GM18870 (cell line): ENCODE measurements at regions not wholly inside any gene's neighbourhood (a gene's known extent, or its start where the extent isn't known, plus 50 kb on each side); places are given as distances from the start of the nearest gene placed in this dataset.
"Not testable (repeated sequence)": the region's sequence is repeated elsewhere in the genome, so short reads cannot be mapped to it uniquely, and the experiment has no call there.

ENCODE experiments used
- ATAC-seq: cut with Tn5 transposase; IDR thresholded peaks from one replicate; pipeline ENCODE4 v1.9.1; 2021; ENCODE audit warnings: moderate library complexity; ENCODE audit not compliant: unreplicated experiment

GRCh38 chr12:25682421-25682820 lies 129.3 kb upstream of the LMNTD1 start:
- no peak for ATAC-seq

GRCh38 chr12:25684070-25684469 lies 131.0 kb upstream of the LMNTD1 start:
- no peak for ATAC-seq

- no peak for ATAC-seq
Measured at GRCh38 chr12:25686351-25686750, 133.3 kb upstream of the LMNTD1 start.

DNA sequence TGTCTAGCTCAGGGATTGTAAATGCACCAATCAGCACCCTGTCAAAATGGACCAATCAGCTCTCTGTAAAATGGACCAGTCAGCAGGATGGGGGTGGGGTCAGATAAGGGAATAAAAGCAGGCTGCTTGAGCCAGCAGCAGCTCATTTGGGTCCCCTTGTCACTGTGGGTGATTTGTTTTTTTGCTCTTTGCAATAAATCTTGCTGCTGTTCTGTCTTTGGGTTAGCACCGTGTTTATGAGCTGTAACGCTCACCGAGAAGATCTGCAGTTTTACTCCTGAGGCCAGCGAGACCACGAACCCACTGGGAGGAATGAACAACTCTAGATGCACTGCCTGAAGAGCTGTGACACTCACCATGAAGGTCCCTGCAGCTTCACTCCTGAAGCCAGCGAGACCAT lies 134.1 kb upstream of the LMNTD1 start:
- ATAC-seq = no peak

GRCh38 chr12:25688851-25689250 lies 135.8 kb upstream of the LMNTD1 start:
- not testable (repeated sequence) for ATAC-seq

GRCh38 chr12:25689996-25690501 lies 137.0 kb upstream of the LMNTD1 start:
- ATAC-seq = no peak

DNA sequence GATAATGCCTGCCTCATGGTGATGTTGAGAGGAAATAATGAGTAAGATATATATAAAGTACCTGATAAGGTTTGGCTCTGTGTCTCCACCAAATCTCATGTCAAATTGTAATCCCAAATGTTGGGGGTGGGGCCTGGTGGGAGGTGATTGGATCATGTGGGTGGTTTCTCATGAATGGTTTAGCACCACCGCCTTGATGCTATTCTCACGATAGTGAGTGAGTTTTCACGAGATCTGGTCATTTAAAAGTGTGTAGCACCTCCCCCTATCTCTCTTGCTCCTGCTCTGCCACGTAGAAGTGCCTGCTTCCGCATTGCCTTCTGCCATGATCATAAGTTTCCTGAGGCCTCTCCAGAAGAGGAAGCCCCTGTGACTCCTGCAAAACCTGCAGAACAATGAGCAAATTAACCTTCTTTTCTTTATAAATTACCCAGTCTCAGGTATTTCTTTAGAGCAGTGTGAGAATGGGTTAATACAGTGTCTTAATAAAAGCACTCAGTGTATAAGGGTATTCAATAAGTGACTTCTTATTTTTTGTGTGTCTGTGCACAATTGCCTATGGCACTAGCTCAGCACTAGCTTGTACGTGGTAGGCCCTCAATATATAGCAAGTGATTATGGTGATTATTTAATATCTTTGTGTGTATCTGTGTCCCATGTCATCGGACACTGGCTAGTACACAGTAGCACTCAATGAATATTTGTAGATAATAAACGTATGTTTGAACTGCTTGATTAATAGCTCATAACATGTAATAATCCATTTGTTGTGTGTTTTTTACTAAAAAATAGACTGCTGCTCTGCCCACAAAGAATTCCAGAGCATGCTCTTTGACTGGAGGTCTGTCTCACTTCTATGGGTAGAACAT lies 138.1 kb upstream of the LMNTD1 start:
- no peak for ATAC-seq

- no peak for ATAC-seq
Measured at GRCh38 chr12:25691865-25692114, 138.7 kb upstream of the LMNTD1 start.

GRCh38 chr12:25692115-25693035 lies 139.3 kb upstream of the LMNTD1 start:
- ATAC-seq = no peak

GRCh38 chr12:25694072-25694471 lies 141.0 kb upstream of the LMNTD1 start:
- ATAC-seq = no peak

DNA sequence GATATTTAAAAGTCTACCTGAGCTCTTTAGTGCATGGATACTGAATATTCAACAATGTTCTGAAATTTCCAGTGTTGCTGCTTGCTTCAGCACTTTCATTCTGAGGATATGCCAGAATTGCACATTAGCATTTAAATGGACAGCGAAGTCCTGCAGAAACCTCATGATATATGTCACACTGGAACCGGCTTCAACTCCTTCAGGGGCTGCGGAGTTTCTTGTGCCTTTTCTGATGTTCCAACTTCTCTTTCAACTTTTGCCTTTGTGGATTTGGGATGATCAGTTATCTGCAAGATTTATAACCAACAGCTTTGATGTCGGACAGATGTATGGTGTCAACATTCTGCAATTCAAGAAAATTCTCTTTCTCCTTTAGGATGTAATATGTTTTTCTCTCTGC lies 142.5 kb upstream of the LMNTD1 start:
- no peak for ATAC-seq

GRCh38 chr12:25698772-25699171 lies 145.7 kb upstream of the LMNTD1 start:
- no peak for ATAC-seq

GRCh38 chr12:25699454-25699853 lies 146.4 kb upstream of the LMNTD1 start:
- ATAC-seq = no peak

- no peak for ATAC-seq
Measured at GRCh38 chr12:25701290-25701689, 148.2 kb upstream of the LMNTD1 start.

DNA sequence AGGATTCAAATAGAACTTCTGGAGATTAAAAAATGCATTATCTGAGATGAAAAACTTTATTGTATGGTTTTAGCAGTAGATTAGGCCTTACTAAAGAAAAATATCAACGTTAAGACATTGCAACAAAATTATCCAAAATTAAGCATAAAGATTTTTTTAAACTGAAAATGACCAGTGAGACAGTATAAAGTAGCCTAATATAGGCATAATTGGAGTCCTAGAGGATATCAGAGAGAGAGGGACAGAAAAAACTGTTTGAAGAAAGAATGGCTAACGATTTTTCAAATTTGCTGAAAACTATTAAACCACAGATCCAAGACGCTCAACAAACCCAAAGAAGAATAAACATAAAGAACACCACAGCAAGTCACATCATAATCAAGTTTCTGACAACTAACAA lies 149.5 kb upstream of the LMNTD1 start:
- ATAC-seq = no peak

GRCh38 chr12:25705261-25705660 lies 152.2 kb upstream of the LMNTD1 start:
- no peak for ATAC-seq

GRCh38 chr12:25706646-25707045 lies 153.6 kb upstream of the LMNTD1 start:
- ATAC-seq = not testable (repeated sequence)

DNA sequence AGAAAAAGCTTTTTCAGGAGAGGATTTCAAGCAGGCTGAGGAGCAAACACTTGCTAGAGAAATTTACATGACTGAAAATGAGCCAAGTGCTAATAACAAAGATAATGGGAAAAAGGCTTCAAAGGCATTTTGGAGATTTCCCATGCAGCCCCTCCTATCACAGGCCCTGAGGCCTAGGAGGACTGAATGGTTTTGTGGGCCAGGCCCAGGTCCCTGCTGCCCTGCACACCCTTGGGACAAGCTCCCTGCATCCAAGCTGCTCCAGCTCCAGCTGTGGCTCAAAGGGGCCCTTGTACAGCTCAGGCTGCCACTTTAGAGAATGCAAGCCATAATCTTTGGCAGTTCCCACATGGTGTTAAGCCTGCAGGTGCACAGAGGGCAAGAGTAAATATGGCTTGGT lies 154.0 kb upstream of the LMNTD1 start:
- no peak for ATAC-seq

- ATAC-seq = no peak
Measured at GRCh38 chr12:25708661-25709060, 155.6 kb upstream of the LMNTD1 start.

DNA sequence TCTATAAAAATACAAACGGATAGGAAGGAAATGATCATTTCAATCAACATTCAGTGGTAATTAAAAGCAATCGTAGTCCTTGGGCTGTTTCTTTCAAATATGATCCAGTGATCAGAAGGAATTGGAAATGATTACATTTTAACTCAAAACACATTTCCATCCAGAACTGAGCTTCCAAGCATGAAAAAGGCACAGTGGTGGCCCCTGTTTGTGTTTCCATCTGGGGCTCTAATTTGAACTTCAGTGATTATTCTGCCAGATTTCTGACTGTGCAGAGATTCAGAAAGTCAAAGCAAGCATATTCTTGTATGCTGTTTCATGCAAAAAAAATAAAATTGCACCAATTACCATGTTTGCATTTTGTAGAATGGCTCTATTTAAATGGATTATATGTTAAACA lies 157.0 kb upstream of the LMNTD1 start:
- no peak for ATAC-seq

DNA sequence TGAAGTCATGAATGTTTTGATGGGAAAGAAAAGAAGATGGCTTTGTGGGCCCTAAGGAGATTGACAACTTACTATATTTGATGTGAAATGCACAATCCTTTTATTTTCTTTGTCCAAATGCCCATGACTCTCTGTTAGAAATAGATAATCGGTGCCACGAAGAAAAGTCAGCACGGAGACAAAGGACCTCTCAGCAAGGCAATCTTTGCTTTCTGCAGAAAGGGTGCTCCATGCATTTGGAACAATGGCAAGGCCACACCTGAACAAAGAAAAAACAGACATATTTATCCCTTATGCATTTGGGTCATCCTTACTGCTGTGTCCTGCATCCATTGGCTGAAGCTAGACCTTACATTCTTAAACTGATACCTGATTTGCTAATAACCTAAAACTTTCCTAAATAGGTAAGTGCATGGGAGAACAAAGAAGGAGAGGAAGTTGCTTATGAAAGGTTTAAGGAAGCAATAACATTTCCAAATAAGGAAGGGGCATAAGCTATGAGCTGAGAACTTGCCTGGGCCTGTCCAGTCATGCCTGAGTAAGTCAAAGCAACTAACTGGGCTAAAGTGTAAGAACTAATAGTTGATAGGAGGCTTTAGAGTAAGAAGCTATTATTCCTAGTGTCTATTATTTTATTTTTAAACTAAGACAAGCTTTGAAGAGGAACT lies 158.0 kb upstream of the LMNTD1 start:
- not testable (repeated sequence) for ATAC-seq
